Midbrain (tissue), 1 donor: ENCODE measurements at regions not wholly inside any gene's neighbourhood (a gene's known extent, or its start where the extent isn't known, plus 50 kb on each side); places are given as distances from the start of the nearest gene placed in this dataset.
"Not testable (repeated sequence)": the region's sequence is repeated elsewhere in the genome, so short reads cannot be mapped to it uniquely, and the experiment has no call there.

Experiments used
- DNase-seq: peaks from one replicate; lab custom pipeline; 2025; lab: John Stamatoyannopoulos, UW

DNA sequence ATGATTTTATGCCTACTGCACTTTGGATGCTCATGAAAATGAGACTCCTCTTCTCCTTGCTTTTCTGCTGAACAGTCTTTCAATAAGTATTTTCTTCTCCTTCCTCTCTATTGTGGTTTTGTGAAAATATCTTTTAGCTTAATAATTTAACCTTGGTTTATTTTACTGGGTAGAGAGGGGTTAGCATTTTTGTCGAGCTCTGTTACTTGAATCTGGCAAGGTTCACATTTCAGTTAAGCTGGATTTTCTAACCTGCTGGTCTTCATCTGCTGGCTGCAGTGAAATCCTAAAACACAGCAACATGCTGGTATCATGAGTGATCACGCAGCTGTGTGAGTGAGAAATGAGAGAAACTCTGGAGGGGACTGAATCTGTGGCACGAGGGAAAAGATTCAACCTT, 222.7 kb upstream of the NOX3 start:
- DNase-seq = no peak

DNA sequence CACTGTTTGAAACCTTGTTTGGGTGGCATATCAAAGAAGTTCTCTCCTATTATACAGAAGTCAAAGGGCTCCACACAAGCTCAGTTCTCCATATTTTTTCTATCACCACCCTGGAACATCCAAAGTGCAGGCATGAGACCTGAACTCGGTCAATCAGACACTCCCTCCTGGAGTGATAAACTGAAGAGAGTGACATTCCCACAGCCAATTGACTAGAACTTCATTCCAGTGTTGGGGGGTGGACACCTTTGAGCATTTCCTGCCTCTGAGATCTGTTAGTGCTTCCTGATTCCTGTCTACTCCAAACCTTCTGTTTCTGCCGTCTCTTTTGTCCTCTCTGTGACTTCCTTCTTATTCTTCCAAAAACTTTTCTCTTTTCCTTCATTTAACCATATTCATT, 220.7 kb upstream of the NOX3 start:
- DNase-seq = no peak

DNA sequence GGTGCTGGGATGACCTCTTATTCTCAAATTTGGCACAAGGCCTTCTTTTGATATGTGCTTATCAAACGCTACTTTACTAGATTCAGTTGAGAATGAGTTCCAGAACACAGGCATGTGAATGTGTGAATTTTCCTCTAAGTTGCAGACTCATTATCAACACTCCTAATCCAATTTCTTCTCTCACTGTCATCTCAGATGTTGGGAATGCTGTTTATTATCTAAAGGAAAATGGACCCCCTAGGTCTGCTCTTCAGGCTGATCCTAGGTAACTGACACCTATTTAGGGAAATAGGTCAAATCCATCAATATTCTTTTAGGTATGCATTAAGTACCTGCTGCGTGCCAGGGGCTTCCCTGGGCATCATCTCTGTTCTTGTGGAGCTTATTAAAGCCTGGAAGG, 215.0 kb upstream of the NOX3 start:
- no peak for DNase-seq

DNA sequence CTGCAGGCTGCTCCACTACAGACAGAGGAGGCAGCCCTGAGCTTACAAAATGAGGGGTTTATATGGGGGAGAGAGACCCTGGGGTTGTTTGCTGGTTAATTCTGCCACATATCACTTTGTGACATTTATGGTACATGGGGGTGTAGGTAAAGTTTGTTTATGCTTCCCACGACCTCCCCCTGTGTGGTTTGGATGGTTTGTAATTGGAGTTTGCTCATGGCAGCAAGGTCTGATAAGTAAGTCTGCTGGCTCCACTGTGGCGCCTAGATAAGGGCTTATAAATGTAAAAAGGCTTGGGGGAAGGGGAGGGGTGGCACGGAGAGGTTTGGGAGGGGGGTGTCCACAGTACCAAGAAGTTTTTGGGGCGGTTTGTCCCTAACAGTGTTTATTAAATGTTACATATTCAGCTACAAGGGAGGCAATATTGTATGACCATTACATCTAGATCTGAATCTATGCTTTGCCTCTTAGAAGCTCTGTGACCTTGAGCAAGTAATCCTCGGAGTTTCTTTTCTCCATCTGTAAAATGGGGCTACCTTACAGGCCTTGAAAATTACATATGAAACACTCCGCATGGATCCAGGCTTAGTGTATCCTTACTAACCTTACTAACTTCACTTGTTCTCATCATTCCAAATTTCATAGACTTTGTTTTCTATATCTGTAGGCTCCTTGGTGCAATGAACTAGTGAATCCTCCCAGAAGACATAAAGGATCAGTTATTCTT, 204.8 kb upstream of the NOX3 start:
- DNase-seq = no peak

DNA sequence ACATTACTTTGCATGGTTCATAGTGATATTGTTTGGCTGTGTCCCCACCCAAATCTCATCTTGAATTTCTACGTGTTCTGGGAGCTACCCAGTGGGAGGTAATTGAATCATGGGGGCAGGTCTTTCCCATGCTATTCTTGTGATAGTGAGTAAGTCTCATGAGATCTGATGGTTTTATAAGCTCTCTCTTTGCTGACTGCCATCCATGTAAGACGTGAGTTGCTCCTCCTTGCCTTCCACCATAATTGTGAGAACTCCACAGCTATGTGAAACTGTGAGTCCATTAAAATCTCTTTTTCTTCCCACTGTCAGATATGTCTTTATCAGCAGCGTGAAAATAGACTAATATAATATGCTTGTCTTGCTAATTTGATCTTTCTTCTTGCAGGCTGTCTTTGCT, 200.4 kb upstream of the NOX3 start:
- no peak for DNase-seq

DNA sequence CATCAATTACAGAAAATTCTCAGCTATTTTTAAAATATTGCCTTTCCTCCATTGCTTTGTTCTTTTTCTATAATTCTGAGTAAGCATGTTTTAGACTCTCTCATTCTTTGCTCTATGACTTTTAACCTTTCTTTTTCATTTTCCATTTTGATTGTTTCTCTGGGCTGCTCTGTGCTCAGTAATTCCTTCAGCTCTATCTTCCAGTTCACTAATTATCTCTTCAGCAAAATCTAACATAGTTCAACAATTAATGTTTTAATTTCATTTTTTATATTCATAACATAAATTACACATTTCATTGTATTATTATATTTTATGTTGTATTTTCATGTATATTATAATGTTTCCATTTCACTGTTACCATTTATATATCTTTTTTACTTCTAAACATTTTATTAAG, 198.8 kb upstream of the NOX3 start:
- DNase-seq = no peak

DNA sequence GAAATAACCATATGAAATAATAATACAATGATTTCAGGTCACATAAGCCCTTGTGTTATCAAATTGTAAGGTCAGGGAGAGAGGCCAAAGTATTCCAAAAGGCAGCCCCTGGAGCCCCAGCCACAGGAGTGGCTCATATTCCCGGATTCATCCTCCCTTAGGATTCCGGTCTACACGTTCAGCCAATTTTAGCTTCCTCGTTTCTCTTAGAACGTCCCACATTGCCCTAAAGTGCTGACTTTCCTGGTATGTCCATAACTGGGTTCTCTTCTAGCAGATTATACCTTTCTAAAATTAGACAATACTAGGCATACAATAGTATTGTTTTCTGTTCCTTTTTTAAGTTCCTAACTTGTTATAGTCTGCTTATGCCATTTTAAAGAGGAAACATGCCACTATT, 192.7 kb upstream of the NOX3 start:
- DNase-seq = no peak

DNA sequence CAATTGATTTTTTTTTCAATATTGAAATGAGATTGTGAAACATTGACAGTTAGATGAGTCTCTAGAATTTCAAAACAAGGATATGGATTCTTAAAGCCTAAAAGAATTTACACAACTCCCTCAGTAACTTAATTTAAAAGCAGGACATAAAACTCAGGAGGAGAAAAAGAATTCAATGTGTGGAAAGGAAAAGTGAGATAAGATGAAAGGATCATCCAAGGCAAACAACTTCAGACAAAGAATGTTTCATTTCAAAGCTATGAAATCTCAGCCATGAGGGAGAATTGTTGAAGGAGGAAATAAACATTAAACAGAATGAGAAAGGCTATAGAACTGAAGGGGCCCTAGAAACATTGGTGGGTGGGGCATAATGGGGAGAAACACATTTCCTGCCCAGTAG, 191.7 kb upstream of the NOX3 start:
- no peak for DNase-seq

DNA sequence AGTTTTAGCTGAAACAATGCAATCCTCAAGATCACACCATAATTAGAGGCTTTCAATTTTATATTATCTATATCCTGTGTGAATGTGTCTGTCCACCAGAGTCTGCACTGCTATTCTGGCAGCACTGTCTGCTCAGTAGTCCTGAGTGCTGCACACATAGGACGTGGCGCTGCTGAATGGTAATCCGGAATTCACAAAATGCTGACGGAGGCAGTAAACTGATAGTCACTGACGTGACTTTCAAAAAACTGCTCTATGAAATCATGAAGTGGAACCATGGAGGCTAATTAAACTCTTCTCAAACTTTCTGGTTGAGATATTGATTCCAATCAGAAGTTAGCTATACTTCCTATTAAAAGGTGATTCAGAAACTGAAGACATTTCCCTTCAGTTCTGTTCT, 190.8 kb upstream of the NOX3 start:
- DNase-seq = no peak

DNA sequence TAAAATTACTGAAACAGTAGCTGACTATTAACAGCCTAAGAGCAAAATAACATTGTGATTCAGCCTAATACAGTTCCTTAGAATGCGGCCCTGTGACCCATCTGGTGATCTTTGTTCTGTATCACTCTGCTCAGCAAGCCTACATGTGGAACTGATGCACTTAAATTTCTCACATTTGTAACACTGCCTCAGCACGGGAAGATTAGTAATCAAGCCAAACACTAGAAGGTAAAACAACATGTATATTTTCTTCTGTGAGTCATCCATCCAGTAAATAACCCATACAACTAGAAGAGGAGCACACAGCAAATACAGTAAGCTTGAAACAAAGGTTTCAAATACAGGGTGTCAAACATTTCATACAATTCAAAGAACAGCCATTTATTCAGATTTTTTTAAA, 189.7 kb upstream of the NOX3 start:
- DNase-seq = no peak

DNA sequence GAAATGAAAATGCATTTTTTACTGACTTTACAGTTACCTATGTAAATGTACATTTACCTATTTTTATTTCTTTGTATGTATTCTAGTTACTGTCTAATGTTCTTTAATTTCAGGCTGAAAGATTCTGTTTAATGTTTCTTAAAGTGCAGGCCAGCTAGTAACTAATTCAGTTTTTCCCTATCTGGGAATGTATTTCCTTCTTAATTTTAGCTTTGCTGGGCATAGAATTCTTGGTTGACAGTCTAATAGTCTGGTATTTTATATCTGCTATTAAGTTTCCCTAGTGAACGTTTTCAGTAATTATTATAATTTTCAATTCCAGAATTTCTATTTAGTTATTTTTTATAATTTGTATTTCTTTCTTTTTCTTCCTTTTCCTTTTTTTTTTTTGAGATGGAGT, 186.0 kb upstream of the NOX3 start:
- DNase-seq = no peak

DNA sequence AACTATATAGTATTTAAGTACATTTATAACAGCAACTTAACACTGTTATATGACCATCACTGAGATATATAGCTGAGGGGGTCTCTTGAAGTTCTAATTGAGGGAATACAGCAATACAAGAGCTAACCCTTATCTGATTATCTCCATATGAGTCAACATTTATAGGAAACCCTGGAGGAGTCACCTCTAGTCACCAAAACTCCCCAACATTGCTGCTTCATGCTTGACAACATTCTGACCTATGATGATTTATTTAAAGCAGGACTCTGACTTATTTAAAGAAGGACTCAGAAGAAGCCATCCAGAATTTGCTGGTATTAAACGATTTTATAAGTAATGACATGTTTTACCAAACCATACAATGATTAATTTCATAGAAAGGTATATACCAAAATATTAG, 182.6 kb upstream of the NOX3 start:
- no peak for DNase-seq

DNA sequence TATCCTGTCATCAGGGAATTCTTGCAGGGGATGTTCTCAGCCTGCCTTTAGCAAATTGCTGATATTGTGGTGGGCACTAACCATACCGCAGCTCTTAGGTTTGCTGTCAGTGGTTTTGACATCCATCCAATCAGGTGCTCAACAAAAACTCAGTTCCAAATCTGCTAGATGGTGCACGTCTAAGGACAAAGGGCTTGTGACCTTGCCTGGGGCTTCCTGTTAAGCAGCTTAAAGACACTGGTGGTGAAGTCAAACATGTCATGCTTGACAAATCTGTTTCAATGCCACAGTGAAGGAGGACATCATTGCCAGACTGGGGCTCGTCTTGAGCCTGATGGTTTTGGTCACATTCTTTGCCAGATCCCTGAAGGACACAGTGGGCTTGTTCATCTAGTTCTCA, 179.8 kb upstream of the NOX3 start:
- no peak for DNase-seq

DNA sequence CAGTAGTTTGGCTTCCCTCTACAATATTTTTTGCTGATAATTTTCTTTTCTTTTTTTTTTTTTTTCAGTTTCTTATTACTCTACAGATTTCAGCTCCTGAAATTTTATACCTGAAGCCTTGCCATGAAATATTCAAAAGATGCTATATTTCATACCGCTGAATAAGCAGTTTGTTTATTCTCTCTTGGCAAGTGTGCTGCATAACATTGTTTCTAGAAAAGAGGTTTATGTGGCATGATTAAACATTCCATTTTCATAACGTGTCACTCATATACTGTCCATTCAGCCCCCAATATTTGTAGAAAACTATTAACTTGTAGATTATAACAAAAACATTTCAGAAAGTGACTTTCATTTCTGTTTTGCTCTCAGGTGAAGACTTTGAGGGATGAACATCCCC, 174.4 kb upstream of the NOX3 start:
- DNase-seq = no peak

DNA sequence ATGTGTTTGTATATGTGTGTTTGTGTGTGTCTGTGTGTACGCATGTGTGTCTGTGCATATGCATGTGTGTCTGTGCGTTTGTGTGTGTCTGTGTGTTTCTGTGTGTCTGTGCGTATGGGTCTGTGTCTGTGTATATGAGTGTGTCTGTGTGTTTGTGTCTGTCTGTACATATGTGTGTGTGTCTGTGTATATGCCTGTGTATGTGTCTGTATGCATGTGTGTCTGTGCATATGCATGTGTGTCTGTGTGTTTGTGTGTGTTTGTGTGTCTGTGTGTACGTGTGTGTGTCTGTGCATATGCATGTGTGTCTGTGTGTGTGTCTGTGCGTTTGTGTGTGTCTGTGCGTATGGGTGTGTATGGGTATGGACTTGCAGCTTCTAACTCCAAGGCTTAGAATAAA, 174.0 kb upstream of the NOX3 start:
- no peak for DNase-seq

DNA sequence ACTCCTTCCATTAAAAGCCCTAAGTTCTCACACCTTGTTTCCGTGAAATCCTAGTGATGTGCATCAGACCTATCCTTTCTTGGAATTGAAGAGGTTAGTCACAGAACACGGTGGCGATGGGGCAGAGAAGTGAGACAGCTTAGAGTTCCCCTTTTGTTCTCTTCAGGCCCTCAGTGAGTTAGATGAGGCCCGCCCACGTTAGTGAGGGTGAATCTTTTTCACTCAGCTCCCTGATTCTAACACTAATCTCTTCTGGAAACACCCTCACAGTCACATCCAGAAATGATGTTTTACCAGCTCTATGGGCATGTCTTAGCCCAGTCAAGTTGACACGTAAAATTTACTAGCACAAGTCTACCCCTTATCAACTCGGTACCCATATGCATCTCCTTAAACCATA, 172.7 kb upstream of the NOX3 start:
- DNase-seq = no peak

DNA sequence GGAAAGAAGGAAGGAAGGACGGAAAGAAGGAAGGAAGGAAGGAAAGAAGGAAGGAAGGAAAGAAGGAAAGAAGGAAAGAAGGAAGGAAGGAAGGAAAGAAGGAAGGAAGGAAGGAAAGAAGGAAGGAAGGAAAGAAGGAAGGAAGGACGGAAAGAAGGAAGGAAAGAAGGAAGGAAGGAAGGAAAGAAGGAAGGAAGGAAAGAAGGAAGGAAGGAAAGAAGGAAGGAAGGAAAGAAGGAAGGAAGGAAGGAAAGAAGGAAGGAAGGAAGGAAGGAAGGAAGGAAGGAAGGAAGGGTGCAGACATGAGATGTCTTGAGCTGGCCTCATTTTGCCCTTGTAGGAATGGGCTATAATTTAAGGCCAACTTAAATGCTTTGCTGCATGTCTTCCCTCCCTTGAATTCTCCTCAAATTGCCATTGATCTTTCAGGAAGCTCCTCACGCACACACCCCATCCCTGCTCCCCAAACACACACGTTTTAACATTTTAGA, 172.1 kb upstream of the NOX3 start:
- DNase-seq = not testable (repeated sequence)

DNA sequence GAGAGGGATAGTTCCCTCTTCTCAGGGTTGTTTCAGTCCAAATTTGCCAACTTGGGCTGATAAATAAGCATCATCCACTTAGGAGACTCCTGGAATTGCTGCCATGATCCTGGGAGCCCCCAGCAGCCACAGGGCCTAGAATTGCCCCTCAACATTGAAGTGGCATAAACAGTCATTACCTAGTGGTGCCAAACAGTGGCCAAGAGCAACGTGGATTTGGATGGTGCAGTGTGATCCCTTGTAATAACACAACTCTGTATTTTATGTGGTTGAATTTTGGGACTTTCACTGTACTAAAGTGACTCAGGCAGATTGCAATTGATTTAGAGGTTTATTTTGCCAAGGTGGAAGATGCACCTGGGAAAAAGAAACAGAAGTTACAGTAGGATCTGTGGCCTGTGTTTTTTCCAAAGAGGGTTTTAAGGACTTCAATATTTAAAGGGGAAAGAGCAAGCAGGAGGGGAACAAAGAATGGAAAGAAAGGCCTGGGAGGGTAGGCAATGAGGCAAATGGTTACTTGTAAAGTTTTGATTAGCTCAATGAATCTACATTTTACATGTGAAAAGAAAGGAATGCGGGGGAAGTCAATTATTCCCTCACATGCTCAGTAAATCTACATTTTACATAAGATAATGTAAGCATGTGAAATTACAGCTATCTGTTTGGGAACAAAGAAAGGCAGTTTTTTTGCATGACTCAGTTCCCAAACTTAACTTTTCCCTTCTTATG, 168.0 kb upstream of the NOX3 start:
- DNase-seq = no peak

DNA sequence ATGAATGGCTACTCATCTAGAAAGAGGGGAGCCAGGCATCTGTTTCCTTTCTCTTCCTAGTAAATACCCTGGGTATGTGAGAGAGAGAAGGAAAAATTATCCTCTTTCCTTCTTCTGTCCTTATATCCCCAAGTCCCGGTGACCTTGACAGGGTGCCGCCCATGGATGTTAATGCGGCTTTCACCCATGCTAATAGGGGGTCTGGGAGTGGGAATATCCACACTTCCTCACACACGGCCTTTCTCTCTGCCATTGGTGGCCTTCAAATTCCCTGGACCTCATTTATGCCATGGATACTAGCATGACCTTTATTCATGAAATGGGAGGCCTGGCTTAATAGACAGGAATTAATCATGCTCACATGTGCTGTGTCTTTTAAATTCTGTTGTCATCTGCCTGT, 159.0 kb upstream of the NOX3 start:
- DNase-seq = no peak

DNA sequence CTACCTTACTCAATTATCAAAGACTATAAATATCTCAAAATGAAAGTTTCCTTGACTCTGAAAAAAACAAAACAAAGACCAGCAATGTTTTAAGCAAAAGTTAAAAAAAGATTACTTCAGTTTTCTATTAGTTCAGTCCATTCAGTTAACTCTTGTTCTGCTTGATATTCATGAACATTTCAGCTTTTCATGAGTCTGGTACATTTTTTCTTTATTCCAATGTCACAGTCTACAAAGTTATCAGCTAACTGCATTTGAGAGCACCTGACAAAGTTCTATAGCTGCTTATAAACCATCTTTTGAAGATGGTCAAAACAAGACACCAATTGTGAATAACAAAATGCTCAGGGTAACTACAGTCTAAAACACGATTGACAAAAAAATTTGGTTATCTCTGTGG, 156.1 kb upstream of the NOX3 start:
- DNase-seq = no peak

DNA sequence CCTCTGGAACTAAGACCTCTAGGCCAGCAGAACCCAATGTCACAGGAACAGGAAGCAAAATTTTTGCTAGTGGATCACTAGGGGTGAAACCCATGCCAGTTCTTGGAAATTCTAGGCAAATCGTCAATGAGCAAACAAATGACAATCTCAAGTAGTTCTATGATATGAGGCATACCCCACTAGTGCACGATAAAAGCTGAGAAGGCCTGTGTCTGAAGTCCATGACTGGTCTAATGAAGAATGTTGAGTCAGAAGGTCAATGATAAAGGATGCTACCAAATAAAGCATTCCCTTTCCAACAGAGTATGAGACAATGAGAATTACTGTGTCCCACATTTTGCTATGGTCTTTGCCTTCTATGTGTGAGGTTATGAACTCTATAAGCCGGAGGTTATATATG, 149.4 kb upstream of the NOX3 start:
- no peak for DNase-seq

DNA sequence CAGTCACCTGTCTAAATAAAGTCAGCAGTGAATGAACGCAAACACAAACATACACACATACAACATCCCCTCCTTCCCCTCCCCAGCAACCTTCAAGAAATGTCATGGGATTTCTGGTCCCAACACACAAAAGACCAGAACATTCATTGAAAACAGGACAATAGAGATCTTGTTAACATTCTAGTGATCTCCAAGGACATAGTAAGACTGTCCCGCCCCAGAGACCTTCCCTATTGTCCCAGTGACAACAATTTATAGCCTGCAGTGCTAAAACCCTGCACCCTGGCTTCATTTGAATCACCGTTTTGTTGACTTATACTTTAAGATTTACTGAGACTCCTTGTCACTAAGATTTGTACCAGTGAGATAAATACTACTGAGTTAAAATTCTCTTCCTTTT, 143.9 kb upstream of the NOX3 start:
- peak; percentile 8 for DNase-seq

DNA sequence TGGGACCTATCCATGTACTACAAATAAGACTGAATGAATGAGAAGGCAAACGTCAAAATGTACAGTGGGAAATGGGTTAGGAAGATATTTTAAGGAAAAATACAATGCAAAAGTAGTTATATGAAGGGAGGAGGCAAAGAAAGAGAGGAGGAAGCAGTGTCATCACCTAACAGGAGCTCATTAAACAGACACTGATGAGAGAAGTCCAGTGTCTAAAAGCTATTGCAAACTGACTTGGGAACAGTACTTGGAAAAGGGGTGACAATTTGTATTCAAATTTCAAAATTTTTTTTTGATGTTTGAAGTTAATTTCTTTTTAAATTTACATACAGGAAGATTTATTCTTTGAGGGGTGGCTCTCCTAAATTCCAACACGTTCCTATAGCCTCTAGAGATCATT, 143.5 kb upstream of the NOX3 start:
- no peak for DNase-seq

DNA sequence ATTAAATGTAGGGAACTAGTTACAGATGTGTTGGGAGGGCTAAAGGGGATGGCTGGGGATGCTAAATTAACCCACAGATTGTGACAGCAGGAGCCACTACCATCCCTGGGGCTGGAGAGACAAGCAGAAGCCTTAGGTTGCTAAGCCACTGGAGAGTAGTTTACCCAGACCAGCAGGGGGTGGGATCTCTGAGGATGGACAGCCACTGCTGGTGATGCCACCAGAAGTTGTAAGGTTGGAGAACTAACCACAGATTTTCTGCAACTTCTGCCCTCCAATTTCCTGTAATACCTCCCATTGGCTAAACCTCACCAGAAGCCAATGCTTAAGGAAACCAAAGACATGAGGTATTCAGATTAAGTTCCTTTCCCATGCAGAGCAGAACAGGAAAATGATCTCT, 139.6 kb upstream of the NOX3 start:
- no peak for DNase-seq
